GM12891 (cell line): ENCODE measurements at regions not wholly inside any gene's neighbourhood (a gene's known extent, or its start where the extent isn't known, plus 50 kb on each side); places are given as distances from the start of the nearest gene placed in this dataset.
"Not testable (repeated sequence)": the region's sequence is repeated elsewhere in the genome, so short reads cannot be mapped to it uniquely, and the experiment has no call there.

Experiments used
- DNase-seq: peaks from one replicate; pipeline ENCODE4 v3.0.0; 2011; ENCODE audit warnings: low spot score; ENCODE audit not compliant: insufficient read length
- FAIRE-seq: peaks from 2 replicates; lab custom pipeline; 2011; peaks lifted over from hg19 to GRCh38; lab: Jason Lieb, UNC
- PAX5 ChIP-seq: IDR thresholded peaks from 2 replicates; pipeline ENCODE4 v1.6.1; 2011; ENCODE audit warnings: low read length, moderate library complexity, mild to moderate bottlenecking; ENCODE audit not compliant: insufficient read depth, severe bottlenecking
- POLR2A ChIP-seq: IDR thresholded peaks from 2 replicates; pipeline ENCODE4 v1.6.1; 2011; ENCODE audit warnings: low read depth, low read length, control low read depth
- POLR2AphosphoS5 ChIP-seq: IDR thresholded peaks from 2 replicates; pipeline ENCODE4 v1.6.1; 2011; ENCODE audit warnings: low read depth, low read length, control low read depth
- POU2F2 ChIP-seq: IDR thresholded peaks from 2 replicates; pipeline ENCODE4 v1.6.1; 2011; ENCODE audit warnings: low read depth, mild to moderate bottlenecking, control low read depth, low read length, moderate library complexity
- SPI1 ChIP-seq: IDR thresholded peaks from 2 replicates; pipeline ENCODE4 v1.6.1; 2011; ENCODE audit warnings: low read depth, low read length, control low read depth
- TAF1 ChIP-seq: IDR thresholded peaks from 2 replicates; pipeline ENCODE4 v1.6.1; 2011; ENCODE audit warnings: low read depth, low read length, control low read depth

DNA sequence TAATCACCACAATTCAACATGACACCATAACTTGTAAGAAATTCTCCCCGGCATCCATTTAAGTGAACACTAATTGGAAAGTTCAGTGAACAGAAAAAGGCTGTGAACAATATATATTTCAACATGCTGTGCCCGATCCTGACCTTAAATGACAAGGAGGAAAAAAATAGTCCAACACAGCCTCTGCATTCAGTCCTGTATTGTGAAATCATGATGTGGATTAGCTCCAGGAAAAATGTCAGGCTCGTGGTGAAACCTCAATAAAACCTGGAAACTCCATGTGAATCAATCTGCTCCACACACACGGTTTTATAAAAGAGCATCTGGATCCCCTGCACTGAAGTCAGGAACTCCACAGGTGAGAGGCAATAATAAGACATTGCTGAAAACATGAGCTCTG lies 145.4 kb upstream of the SPOPL start:
- DNase-seq = no peak
- no peak for TF ChIP-seq PAX5
- TF ChIP-seq POLR2AphosphoS5 = no peak
- TF ChIP-seq SPI1 = no peak
- TF ChIP-seq TAF1 = no peak
- no peak for TF ChIP-seq POU2F2
- no peak for TF ChIP-seq POLR2A
- FAIRE-seq = no peak

DNA sequence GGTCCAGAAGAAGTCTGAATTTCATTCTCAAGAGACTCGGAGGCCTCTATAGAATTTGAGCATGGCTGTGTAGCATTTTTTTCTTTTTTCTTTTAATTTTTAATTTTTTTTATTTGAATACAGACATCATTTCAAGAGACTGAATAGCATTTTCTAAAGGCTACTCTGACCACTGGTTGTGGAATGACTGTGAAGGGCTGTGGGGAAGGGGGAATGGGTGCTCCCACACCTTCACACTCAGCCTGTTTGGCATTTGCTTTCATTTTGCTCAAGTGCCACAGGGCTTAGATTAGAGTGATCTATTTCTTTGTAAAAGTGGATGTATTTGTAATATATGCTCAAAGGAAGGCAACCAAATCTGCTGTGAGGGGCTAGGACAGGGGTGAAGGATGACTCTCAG lies 142.0 kb upstream of the SPOPL start:
- no peak for FAIRE-seq
- TF ChIP-seq PAX5 (no peak), SPI1 (no peak), POLR2A (no peak), POU2F2 (no peak), TAF1 (no peak), POLR2AphosphoS5 (no peak)
- DNase-seq = no peak

DNA sequence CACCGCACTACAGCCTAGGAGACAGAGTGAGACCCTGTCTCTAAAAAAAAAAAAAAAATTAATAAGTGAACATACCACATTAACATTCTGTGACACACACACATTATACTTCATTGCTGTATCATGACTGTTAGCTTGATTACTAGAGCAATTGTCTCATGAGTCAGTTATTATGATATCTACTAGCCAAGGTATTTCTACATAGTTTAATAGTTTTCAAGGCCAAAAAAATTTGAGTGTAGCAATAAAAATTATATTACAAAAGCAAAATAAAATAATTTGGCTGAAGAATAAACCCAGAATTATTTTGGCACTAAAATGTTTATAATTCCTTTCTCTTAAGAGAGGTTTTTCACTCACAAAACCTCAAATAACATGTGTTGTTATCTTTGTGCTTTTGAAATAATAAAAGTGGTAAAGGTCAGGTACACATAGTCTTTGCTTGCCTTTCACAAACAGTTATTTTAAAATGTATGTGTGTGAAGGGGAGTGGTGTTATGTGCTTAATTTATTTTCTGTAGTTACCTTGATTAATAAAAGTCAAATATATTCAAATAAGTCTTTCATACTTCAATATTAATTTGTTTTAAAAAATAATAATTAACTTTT lies 136.9 kb upstream of the SPOPL start:
- DNase-seq = no peak
- FAIRE-seq = no peak
- TF ChIP-seq POU2F2 = no peak
- TF ChIP-seq TAF1 = no peak
- TF ChIP-seq POLR2AphosphoS5 = no peak
- TF ChIP-seq POLR2A = no peak
- no peak for TF ChIP-seq PAX5
- no peak for TF ChIP-seq SPI1

DNA sequence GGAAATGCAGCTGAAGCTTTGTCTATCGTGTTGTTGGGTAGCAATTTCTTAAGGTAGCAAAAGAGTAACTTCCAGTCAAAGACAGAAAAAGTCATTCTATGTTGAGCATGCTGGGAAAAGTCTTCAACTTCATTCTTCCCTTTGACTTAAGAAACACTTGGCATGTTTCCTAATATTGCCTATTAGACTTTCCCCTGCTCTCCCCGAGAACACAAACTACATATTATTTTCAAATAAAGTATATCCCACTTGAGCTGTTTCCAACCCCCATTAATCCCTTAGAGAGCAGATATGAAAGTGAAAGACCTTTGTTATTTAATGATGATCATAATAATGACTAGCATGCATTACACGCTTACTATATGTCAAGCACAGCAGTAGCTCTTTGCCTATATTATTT lies 136.0 kb upstream of the SPOPL start:
- DNase-seq (no peak), FAIRE-seq (no peak)
- TF ChIP-seq POLR2AphosphoS5 (no peak), SPI1 (no peak), POU2F2 (no peak), POLR2A (no peak), TAF1 (no peak), PAX5 (no peak)

DNA sequence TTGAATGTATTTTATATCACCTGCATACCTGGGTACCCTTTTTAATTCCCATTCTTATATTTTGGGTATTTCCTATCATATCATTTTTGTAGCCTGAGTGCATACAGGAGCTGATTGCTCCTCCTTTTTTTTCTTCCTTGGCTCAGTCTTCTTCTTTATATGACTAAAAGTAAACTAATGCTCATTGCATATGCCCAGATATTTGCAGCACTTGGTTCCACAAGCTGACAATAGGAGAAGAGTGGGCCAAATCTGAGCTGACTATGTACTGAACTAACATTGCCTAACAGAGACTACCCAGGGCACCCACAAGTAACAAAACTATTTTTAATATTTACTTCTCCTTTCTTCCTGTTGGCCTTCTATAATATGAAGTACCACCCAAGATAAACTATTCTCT lies 131.7 kb upstream of the SPOPL start:
- no peak for DNase-seq
- TF ChIP-seq POLR2A = no peak
- no peak for TF ChIP-seq POLR2AphosphoS5
- no peak for TF ChIP-seq SPI1
- no peak for TF ChIP-seq PAX5
- no peak for TF ChIP-seq POU2F2
- TF ChIP-seq TAF1 = no peak
- no peak for FAIRE-seq

DNA sequence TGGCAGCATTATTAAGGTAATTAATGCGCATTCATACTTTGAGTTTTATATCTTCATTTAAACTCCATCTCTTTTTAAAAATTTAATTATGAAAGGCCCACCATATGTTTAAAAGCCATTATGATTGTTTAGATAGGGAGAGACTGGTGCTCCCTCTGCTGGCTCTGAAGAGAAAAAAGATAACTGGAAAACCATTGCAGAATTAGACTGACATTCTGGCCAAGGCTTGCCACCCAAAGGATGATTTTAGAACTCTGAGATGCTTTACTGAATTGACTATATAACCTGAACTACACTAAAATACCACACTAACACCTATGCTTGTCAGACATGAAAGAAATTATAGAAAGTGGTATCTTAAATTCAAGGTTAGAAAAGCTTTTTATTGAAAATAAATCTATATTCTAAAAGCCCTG lies 127.6 kb upstream of the SPOPL start:
- DNase-seq = peak; percentile 5
- no peak for FAIRE-seq
- no peak for TF ChIP-seq SPI1
- no peak for TF ChIP-seq POLR2A
- no peak for TF ChIP-seq POU2F2
- no peak for TF ChIP-seq PAX5
- no peak for TF ChIP-seq POLR2AphosphoS5
- no peak for TF ChIP-seq TAF1

DNA sequence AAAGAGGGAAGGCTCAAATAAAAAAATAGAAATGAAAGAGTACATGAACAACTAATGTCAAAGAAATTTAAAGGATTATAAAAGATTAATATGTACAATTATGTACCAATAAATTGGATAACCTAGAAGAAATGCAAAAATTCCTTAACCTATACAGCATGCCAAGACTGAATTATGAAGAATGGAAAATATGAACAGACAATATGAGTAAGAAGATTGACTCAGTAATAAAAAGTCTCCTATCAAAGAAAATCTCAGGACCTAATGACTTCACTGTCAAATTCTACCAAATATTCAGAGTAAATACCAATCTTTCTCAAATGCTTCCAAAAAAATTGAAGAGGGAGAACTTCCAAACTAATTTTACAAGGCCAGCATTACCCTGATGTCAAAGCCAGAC lies 120.2 kb upstream of the SPOPL start:
- FAIRE-seq (no peak), DNase-seq (no peak)
- TF ChIP-seq POLR2A (no peak), SPI1 (no peak), POLR2AphosphoS5 (no peak), POU2F2 (no peak), TAF1 (no peak), PAX5 (no peak)

DNA sequence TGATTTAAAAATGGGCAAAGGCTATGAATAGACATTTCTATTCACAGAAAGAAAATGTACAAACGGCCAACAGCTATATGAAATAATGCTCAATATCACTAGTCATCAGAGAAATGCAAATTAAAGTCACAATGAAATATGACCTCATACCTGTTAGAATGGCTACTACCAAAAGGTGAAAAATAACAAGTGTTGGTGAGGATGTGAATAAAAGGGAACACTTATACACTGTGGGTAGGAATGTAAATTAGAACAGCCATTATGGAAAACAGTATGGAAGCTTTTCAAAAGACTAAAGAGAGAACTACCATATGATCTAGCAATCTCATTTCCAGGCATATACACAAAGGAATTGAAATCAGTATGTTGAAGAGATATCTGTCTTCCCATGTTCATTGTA lies 118.9 kb upstream of the SPOPL start:
- TF ChIP-seq PAX5 = no peak
- DNase-seq (no peak), FAIRE-seq (no peak)

DNA sequence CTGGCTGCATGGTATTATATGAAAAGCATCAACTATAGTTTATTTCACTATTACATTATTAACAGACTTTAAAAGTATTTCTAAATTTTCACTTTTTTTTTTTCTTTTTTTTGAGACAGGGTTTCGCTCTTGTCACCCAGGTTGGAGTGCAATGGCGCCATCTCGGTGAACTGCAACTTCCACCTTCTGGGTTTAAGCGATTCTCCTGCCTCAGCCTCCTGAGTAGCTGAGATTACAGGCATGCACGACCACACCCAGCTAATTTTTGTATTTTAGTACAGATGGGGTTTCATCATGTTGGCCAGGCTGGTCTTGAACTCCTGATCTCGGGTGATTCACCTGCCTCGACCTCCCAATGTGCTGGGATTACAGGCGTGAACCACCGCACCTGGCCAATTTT lies 115.4 kb upstream of the SPOPL start:
- not testable (repeated sequence) for FAIRE-seq, DNase-seq

DNA sequence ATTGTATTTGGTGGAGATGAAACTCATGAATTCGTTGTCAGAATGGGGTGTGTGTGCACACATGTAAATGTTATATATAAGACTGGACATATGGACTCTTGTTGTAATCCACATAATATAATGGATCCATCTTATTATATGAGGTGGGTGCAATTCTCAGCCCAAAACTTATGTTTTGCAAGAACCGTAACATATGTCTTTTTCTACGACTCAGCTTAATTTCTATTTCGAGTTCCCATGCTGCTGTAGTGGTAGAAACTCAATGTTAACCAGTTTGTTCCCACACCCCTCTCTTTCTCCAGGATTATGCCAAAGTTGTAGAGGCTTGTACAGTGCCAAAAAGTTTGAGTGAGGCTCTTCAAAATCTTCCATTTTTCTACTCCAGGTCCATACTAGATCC lies 112.5 kb upstream of the SPOPL start:
- no peak for DNase-seq
- FAIRE-seq = no peak
- TF ChIP-seq SPI1 (no peak), PAX5 (no peak), TAF1 (no peak), POLR2AphosphoS5 (no peak), POLR2A (no peak), POU2F2 (no peak)
